K562 (cell line): ENCODE measurements at regions not wholly inside any gene's neighbourhood (a gene's known extent, or its start where the extent isn't known, plus 50 kb on each side); places are given as distances from the start of the nearest gene placed in this dataset.

Experiments used
- ATAC-seq: fragments of 200-7000 bp; cut with Tn5 transposase; 3 replicates; pipeline ENCODE4 v1.9.1; 2020; ENCODE audit warnings: moderate library complexity
- BruUV-seq: library from RNA; stranded (reverse); fragments of 400-500 nt; replicated peaks from 2 replicates; lab custom pipeline; 2021; lab: Mats Ljungman, UMichigan
- CTCF ChIA-PET: fragments of 300-600 bp; formaldehyde crosslinking; extraction: SDS; loops from one replicate; lab custom pipeline; 2021; ENCODE audit warnings: low intra/inter-chr PET ratio; lab: Yijun Ruan, JAX
- POLR2A ChIA-PET: fragments of 300-600, 350-650 bp; sonication (Branson Sonifier 250); formaldehyde crosslinking; extraction: SDS; loops from one replicate; lab custom pipeline; 2021; ENCODE audit warnings: antibody characterized with exemption, inconsistent platforms; lab: Yijun Ruan, JAX
- DNase-seq, 4 experiments: peaks; one replicate each; pipeline versions ENCODE4 v3.0.0 to v3.0.0-alpha.2; 2011 to 2018; ENCODE audit warnings: low spot score in 3 of 4, mixed read lengths in 3 of 4; ENCODE audit errors: extremely low read depth in 1 of 4
- FAIRE-seq: peaks from 2 replicates; lab custom pipeline; 2011; peaks lifted over from hg19 to GRCh38; lab: Jason Lieb, UNC
- H2AFZ ChIP-seq: 2 replicates; pipeline ENCODE4 v1.6.0; 2011; ENCODE audit warnings: low read depth, low read length, control low read depth, inconsistent platforms
- H3K27ac ChIP-seq: fragments of 200-600 bp; 3 replicates; pipeline ENCODE4 v1.8.0; 2011; ENCODE audit warnings: low read depth, mild to moderate bottlenecking, control low read depth, inconsistent platforms, low read length, moderate library complexity, mixed read lengths; ENCODE audit errors: extremely low read depth
- H3K27me3 ChIP-seq, 2 experiments: fragments of 300-600 bp in 1 of 2; 2 replicates in 1 of 2; 3 replicates in 1 of 2; pipeline versions ENCODE4 v1.6.0 to v1.8.0; 2011; ENCODE audit warnings: inconsistent platforms in 2 of 2, low read length in 2 of 2, mild to moderate bottlenecking in 1 of 2, mixed read lengths in 1 of 2, moderate library complexity in 1 of 2; ENCODE audit not compliant: control insufficient read depth in 2 of 2, insufficient read depth in 2 of 2
- H3K36me3 ChIP-seq: fragments of 300-600 bp; 3 replicates; pipeline ENCODE4 v1.8.0; 2011; ENCODE audit warnings: mild to moderate bottlenecking, low read length, inconsistent platforms; ENCODE audit not compliant: control insufficient read depth, insufficient read depth
- H3K4me1 ChIP-seq, 2 experiments: fragments of 200-600 bp in 1 of 2; replicated peaks in 1 of 2; 2 replicates in 1 of 2; 3 replicates in 1 of 2; pipeline versions ENCODE4 v1.5.1 to v1.8.0; 2011; ENCODE audit warnings: inconsistent platforms in 2 of 2, low read length in 2 of 2, mild to moderate bottlenecking in 1 of 2, mixed read lengths in 1 of 2, moderate library complexity in 1 of 2; ENCODE audit not compliant: control insufficient read depth in 2 of 2, insufficient read depth in 2 of 2
- H3K4me2 ChIP-seq: 2 replicates; pipeline ENCODE4 v1.6.1; 2011; ENCODE audit warnings: low read length, control low read depth, inconsistent platforms, mixed read lengths; ENCODE audit not compliant: insufficient read depth
- H3K4me3 ChIP-seq: fragments of 200-600 bp; sonication (generic), shearing (Covaris generic); 2 replicates; pipeline ENCODE4 v1.5.1; 2016; ENCODE audit warnings: control low read depth, inconsistent platforms
- H3K79me2 ChIP-seq: fragments of 200-600 bp; 3 replicates; pipeline ENCODE4 v1.8.0; 2011; ENCODE audit warnings: low read length, inconsistent platforms; ENCODE audit not compliant: control insufficient read depth, insufficient read depth
- H3K9ac ChIP-seq, 2 experiments: 2 replicates each; pipeline versions ENCODE4 v1.6.0 to v1.6.1; 2011; ENCODE audit warnings: low read depth in 2 of 2, low read length in 2 of 2, control low read depth in 1 of 2, inconsistent platforms in 1 of 2, mild to moderate bottlenecking in 1 of 2, mixed read lengths in 1 of 2; ENCODE audit not compliant: insufficient read depth in 1 of 2
- H3K9me1 ChIP-seq: one replicate; pipeline ENCODE4 v1.6.0; 2011; ENCODE audit warnings: inconsistent platforms, mild to moderate bottlenecking, low read length, moderate library complexity; ENCODE audit not compliant: control insufficient read depth, insufficient read depth
- H3K9me3 ChIP-seq: replicated peaks from 2 replicates; pipeline ENCODE4 v1.5.1; 2011; ENCODE audit warnings: low read depth, low read length, inconsistent platforms; ENCODE audit not compliant: control insufficient read depth, insufficient read depth
- H4K20me1 ChIP-seq: replicated peaks from 2 replicates; pipeline ENCODE4 v1.6.1; 2011; ENCODE audit warnings: low read length, inconsistent platforms, mixed read lengths; ENCODE audit not compliant: control insufficient read depth, insufficient read depth
- FOXJ2 ChIP-seq: fragments of 200-800 bp; sonication (Bioruptor generic); IDR thresholded peaks from 2 replicates; pipeline ENCODE4 v1.6.1; 2016; ENCODE audit warnings: missing genetic modification characterization, missing compliant biosample characterization
- HDAC2 ChIP-seq: fragments of 450-650 bp; IDR thresholded peaks from 2 replicates; pipeline ENCODE4 v1.6.1; 2016; ENCODE audit warnings: mild to moderate bottlenecking
- KDM2B ChIP-seq: fragments of 250-450 bp; sonication (Bioruptor Pico); IDR thresholded peaks from 2 replicates; pipeline ENCODE4 v1.8.0; 2021; ENCODE audit warnings: mild to moderate bottlenecking, moderate library complexity
- PURB ChIP-seq: sonication (generic); formaldehyde crosslinking; IDR thresholded peaks from 2 replicates; pipeline ENCODE4 v1.9.0; 2021; ENCODE audit warnings: low read depth, mild to moderate bottlenecking, missing genetic modification reagents
- RBM15 ChIP-seq: fragments of 200-400 bp; formaldehyde crosslinking; IDR thresholded peaks from 2 replicates; pipeline ENCODE4 v1.6.1; 2018; ENCODE audit warnings: mild to moderate bottlenecking, low read length, moderate library complexity; ENCODE audit not compliant: insufficient read depth
- WGBS: fragments of 100-300 bp; shearing (Covaris generic); methylation state at CpG from one replicate; pipeline ENCODE4 v1.1.6; 2016; ENCODE audit warnings: low coverage, mixed read lengths; ENCODE audit not compliant: insufficient coverage; ENCODE audit errors: missing lambda C conversion rate; 5-methylcytosine and 5-hydroxymethylcytosine counted together
- in situ Hi-C: fragments of 300-500 bp; cut with MboI; formaldehyde crosslinking; loops from 4 replicates; pipeline ENCODE4 v1.15.0; 2018; ENCODE audit warnings: inconsistent platforms, mixed read lengths
- intact Hi-C: fragments of 100-400 bp; cut with micrococcal nuclease; formaldehyde crosslinking; loops from 2 replicates; pipeline ENCODE4 v1.14.2; 2022
- TF ChIP-seq, protein P1 (sequence below): fragments of 450-650 bp; formaldehyde crosslinking; IDR thresholded peaks from 2 replicates; pipeline ENCODE4 v1.4.0; 2020; ENCODE audit warnings: mild to moderate bottlenecking, moderate library complexity
- TF ChIP-seq, protein P2 (sequence below): fragments of 200-800 bp; sonication (Bioruptor generic); IDR thresholded peaks from 2 replicates; pipeline ENCODE4 v1.6.1; 2016; ENCODE audit warnings: missing genetic modification characterization, missing compliant biosample characterization
- TF ChIP-seq, protein P3 (sequence below), 3 experiments: IDR thresholded peaks in 2 of 3; conservative IDR thresholded peaks in 1 of 3; 2 replicates each; pipeline ENCODE4 v1.5.1; 2011 to 2012; ENCODE audit warnings: low read length in 3 of 3, mild to moderate bottlenecking in 3 of 3, control low read depth in 2 of 3, improper control_type of control experiment in 1 of 3, inconsistent platforms in 1 of 3, low read depth in 1 of 3, mixed read lengths in 1 of 3, moderate library complexity in 1 of 3; ENCODE audit not compliant: insufficient read depth in 2 of 3

DNA sequence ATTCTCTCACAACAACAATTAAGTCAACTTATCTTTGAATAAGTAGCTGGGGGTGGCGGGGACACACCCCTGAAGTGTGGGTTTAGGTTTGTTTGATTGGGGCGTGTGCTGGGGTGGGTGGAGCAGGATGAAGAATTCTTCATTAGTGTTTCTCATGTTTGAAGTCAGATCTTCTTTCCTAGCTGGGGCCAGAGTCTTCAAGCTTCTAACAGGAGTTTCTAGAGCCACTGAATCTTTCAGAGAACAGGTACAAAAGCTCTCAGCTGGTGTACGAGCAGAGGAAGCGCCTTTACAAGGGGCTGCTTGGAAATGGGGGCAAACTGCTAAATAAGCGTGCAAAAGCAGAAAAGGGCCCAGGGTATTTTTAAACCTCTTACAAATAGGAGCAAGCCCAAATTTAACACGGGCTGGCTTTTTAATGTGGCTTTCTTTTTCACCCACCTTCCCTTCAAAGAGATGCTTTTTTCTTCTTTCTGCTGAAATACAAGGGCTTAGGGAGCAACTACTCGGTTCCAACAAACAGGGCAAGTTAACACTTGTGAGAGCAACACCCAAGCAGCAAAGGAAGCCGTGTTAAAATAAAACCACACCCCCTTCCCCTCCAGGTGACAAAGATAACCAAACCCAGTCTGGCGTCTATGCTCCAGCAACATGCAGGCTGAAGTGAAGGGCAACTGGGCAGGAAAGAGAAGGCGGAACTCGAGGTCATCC lies 86.9 kb upstream of the RASGRP1 start (continued):
- TF ChIP-seq, protein P1, sequence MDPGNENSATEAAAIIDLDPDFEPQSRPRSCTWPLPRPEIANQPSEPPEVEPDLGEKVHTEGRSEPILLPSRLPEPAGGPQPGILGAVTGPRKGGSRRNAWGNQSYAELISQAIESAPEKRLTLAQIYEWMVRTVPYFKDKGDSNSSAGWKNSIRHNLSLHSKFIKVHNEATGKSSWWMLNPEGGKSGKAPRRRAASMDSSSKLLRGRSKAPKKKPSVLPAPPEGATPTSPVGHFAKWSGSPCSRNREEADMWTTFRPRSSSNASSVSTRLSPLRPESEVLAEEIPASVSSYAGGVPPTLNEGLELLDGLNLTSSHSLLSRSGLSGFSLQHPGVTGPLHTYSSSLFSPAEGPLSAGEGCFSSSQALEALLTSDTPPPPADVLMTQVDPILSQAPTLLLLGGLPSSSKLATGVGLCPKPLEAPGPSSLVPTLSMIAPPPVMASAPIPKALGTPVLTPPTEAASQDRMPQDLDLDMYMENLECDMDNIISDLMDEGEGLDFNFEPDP (CRISPR knock-in tag): no peak

DNA sequence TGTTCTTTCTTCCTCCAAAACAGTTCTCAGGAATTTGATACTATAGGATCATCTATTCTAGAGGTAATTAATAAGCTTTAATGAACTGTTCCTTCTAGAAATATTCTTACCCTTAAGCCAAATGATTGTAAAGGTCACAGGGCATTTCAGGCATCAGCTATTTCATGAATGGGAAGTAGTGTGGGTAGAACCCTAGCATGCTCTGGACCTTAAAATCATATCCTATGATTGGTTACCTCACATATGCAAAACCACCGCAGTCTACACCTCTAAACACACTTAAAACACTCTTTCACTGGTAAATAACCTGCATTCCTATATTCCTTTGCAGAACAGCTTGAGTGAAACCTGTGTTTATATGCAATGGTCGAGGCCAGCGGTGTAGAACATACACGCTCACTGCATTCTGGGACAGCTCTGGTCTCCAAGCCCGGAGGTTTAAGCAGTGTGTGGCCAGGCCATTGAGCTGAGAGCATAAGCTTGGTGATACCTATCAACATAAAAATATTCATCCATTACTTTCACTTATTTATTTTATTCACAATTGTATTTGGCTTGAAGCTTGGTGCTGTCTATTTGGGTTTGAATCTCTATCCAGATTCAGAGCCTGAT lies 87.7 kb upstream of the RASGRP1 start:
- no peak overlapping the region for H2AFZ ChIP-seq
- H3K4me3 ChIP-seq: no peak overlapping the region
- ATAC-seq: no peak

More for the DNA sequence above, 87.7 kb upstream of the RASGRP1 start:
- TF ChIP-seq FOXJ2 (tag): no peak
- TF ChIP-seq PURB (CRISPR knock-in tag): no peak
- no peak for TF ChIP-seq RBM15
- TF ChIP-seq KDM2B: no peak
- TF ChIP-seq, protein P2, sequence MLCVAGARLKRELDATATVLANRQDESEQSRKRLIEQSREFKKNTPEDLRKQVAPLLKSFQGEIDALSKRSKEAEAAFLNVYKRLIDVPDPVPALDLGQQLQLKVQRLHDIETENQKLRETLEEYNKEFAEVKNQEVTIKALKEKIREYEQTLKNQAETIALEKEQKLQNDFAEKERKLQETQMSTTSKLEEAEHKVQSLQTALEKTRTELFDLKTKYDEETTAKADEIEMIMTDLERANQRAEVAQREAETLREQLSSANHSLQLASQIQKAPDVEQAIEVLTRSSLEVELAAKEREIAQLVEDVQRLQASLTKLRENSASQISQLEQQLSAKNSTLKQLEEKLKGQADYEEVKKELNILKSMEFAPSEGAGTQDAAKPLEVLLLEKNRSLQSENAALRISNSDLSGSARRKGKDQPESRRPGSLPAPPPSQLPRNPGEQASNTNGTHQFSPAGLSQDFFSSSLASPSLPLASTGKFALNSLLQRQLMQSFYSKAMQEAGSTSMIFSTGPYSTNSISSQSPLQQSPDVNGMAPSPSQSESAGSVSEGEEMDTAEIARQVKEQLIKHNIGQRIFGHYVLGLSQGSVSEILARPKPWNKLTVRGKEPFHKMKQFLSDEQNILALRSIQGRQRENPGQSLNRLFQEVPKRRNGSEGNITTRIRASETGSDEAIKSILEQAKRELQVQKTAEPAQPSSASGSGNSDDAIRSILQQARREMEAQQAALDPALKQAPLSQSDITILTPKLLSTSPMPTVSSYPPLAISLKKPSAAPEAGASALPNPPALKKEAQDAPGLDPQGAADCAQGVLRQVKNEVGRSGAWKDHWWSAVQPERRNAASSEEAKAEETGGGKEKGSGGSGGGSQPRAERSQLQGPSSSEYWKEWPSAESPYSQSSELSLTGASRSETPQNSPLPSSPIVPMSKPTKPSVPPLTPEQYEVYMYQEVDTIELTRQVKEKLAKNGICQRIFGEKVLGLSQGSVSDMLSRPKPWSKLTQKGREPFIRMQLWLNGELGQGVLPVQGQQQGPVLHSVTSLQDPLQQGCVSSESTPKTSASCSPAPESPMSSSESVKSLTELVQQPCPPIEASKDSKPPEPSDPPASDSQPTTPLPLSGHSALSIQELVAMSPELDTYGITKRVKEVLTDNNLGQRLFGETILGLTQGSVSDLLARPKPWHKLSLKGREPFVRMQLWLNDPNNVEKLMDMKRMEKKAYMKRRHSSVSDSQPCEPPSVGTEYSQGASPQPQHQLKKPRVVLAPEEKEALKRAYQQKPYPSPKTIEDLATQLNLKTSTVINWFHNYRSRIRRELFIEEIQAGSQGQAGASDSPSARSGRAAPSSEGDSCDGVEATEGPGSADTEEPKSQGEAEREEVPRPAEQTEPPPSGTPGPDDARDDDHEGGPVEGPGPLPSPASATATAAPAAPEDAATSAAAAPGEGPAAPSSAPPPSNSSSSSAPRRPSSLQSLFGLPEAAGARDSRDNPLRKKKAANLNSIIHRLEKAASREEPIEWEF: no peak
- TF ChIP-seq HDAC2: no peak
- TF ChIP-seq, protein P3, sequence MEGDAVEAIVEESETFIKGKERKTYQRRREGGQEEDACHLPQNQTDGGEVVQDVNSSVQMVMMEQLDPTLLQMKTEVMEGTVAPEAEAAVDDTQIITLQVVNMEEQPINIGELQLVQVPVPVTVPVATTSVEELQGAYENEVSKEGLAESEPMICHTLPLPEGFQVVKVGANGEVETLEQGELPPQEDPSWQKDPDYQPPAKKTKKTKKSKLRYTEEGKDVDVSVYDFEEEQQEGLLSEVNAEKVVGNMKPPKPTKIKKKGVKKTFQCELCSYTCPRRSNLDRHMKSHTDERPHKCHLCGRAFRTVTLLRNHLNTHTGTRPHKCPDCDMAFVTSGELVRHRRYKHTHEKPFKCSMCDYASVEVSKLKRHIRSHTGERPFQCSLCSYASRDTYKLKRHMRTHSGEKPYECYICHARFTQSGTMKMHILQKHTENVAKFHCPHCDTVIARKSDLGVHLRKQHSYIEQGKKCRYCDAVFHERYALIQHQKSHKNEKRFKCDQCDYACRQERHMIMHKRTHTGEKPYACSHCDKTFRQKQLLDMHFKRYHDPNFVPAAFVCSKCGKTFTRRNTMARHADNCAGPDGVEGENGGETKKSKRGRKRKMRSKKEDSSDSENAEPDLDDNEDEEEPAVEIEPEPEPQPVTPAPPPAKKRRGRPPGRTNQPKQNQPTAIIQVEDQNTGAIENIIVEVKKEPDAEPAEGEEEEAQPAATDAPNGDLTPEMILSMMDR (IDR thresholded peaks at IDR 0.05 in 2 of 3, conservative IDR thresholded peaks at IDR 0.05 in 1 of 3; ENCODE audit: insufficient read depth in 2 of 3, low read depth in 1 of 3, low read length in 3 of 3): no peak
- Histone ChIP-seq H3K9me1 (no peaks in the 10 kb centered on the region), H3K4me1 (no peaks in the 10 kb centered on the region; a peak in 1 of 5 replicates), H3K9ac (no peak overlapping the region), H3K27me3 (peaks cover 0 to 8% of the 10 kb centered on the region in 2 experiments; a peak in 2 of 5 replicates), H3K27ac (no peak overlapping the region), H3K36me3 (no peaks in the 10 kb centered on the region), H3K4me2 (no peak overlapping the region), H3K9me3 (no peaks in the 10 kb centered on the region), H3K79me2 (no peaks in the 10 kb centered on the region), H4K20me1 (no peaks in the 10 kb centered on the region)
- intact Hi-C loops: no loop called here
- no peak for DNase-seq
- WGBS: 17% methylated on average over 5 of the region's 5 CpGs
- no peak for FAIRE-seq
- ChIA-PET CTCF (no interaction called here), POLR2A (interaction anchor here (1.5 to 1.6 kb wide), 2 partner anchors 16 to 201 kb away, joined by 4 to 6 read pairs; no protein-coding TSS in a partner anchor)
- no TSS peak for BruUV-seq
- in situ Hi-C loops: no loop called here
